ENCODE measurements at regions not wholly inside any gene's neighbourhood (a gene's known extent, or its start where the extent isn't known, plus 50 kb on each side); places are given as distances from the start of the nearest gene placed in this dataset.

GRCh38 chr2:34306745-34307144 is 707.6 kb upstream of the FAM98A start:
- TF ChIP-seq CTCF (IDR thresholded peaks at IDR 0.05) (no peak), POLR2A (IDR thresholded peaks at IDR 0.05) (no peak)

All from right lobe of liver (tissue), 4 donors.